Rectal smooth muscle tissue (tissue), 1 donor: ENCODE measurements at regions not wholly inside any gene's neighbourhood (a gene's known extent, or its start where the extent isn't known, plus 50 kb on each side); places are given as distances from the start of the nearest gene placed in this dataset.

ENCODE experiments used
- H3K27ac ChIP-seq: one replicate; pipeline ENCODE4 v1.7.0; 2013; ENCODE audit warnings: low read depth, low read length, inconsistent platforms
- H3K27me3 ChIP-seq: one replicate; pipeline ENCODE4 v1.7.0; 2013; ENCODE audit warnings: low read length; ENCODE audit not compliant: control insufficient read depth, insufficient read depth
- H3K36me3 ChIP-seq: one replicate; pipeline ENCODE4 v1.7.0; 2013; ENCODE audit warnings: low read length; ENCODE audit not compliant: control insufficient read depth, insufficient read depth
- H3K4me1 ChIP-seq: one replicate; pipeline ENCODE4 v1.7.0; 2013; ENCODE audit warnings: low read length; ENCODE audit not compliant: control insufficient read depth, insufficient read depth
- H3K4me3 ChIP-seq: one replicate; pipeline ENCODE4 v1.7.0; 2013; ENCODE audit warnings: low read length
- H3K9ac ChIP-seq: one replicate; pipeline ENCODE4 v1.7.0; 2013; ENCODE audit warnings: low read length

DNA sequence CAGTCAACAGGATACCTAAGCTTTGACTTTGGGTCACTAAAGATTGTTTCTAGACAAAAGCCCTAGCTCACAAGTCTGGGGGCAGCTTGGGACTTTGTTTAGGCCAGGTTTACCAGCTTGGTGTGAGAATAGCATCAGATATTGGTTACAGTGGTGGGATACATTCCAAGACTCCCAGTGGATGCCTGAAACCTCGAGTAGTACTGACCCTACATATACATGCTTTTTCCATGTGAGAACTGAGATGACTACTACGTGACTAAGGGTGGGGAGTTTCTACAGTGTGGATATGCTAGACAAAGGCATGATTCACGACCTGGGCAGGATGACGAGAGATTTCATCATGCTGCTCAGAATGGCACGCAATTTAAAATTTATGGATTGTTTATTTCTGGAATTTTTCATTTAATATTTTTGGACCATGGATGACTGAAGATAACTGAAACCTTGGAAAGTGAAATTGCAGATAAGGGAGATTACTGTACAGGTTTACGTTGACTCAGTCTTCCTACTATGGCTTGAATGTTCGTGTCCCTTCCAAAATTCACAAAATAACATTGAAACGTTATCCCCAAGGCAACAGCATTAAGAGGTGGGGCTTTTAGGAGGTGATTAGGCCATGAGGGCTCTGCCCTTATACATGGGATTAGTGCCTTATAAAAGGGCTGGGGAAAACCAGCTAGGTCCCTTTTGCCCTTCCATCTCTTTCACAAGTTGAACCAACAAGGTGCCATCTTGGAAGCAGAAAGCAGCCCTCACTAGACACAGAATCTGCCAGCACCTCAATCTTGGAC lies 50.2 kb upstream of the CTAGE1 start:
- peaks cover 20% of the 10 kb centered on the region for H3K4me1 ChIP-seq
- H3K27ac ChIP-seq = no peak overlapping the region
- no peak overlapping the region for H3K4me3 ChIP-seq
- no peaks in the 10 kb centered on the region for H3K36me3 ChIP-seq
- H3K27me3 ChIP-seq = no peaks in the 10 kb centered on the region
- no peak overlapping the region for H3K9ac ChIP-seq

DNA sequence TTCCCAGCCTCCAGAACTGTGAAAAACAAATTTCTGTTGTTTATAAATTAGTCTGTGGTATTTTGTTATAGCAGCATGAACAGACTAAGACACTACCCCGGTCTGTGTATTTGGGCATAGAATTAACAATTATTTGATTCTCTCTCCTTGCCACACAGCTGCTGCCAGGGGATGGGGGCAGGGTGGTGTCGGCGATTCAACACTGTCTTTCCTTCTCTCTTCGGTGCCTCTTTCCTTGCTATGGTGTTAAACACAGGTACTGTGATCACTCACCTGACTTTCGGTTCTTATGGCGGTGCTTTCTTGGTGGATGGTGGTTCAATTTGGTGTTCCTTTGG lies 50.8 kb upstream of the CTAGE1 start:
- Histone ChIP-seq H3K4me3 (no peak overlapping the region), H3K27ac (no peak overlapping the region)

GRCh38 chr18:22469061-22469734 lies 51.5 kb upstream of the CTAGE1 start:
- Histone ChIP-seq H3K27me3 (no peaks in the 10 kb centered on the region), H3K4me1 (peaks cover 20% of the 10 kb centered on the region), H3K27ac (no peak overlapping the region), H3K4me3 (no peak overlapping the region), H3K36me3 (no peaks in the 10 kb centered on the region), H3K9ac (no peak overlapping the region)

More for the DNA sequence above, 50.8 kb upstream of the CTAGE1 start:
- Histone ChIP-seq H3K4me1 (peaks cover 20% of the 10 kb centered on the region), H3K27me3 (no peaks in the 10 kb centered on the region), H3K36me3 (no peaks in the 10 kb centered on the region), H3K9ac (no peak overlapping the region)

DNA sequence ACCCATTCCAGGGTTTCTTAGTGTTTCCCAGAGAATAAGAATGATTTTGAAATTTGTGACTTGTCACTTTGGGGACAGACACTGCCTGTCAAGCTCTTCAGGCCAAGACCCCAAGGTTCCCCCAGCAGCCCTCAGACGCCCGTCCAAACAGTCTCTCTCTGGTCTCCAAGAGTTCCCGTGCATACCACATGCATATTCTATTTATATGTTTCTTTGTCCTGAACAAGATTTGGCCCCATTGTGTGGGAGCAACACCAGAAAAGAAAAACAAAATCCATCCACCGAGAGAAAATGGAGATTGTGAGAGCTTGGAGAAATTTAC lies 52.2 kb upstream of the CTAGE1 start:
- Histone ChIP-seq H3K9ac (no peak overlapping the region), H3K27me3 (no peaks in the 10 kb centered on the region), H3K36me3 (no peaks in the 10 kb centered on the region), H3K27ac (no peak overlapping the region), H3K4me1 (peaks cover 20% of the 10 kb centered on the region), H3K4me3 (no peak overlapping the region)

DNA sequence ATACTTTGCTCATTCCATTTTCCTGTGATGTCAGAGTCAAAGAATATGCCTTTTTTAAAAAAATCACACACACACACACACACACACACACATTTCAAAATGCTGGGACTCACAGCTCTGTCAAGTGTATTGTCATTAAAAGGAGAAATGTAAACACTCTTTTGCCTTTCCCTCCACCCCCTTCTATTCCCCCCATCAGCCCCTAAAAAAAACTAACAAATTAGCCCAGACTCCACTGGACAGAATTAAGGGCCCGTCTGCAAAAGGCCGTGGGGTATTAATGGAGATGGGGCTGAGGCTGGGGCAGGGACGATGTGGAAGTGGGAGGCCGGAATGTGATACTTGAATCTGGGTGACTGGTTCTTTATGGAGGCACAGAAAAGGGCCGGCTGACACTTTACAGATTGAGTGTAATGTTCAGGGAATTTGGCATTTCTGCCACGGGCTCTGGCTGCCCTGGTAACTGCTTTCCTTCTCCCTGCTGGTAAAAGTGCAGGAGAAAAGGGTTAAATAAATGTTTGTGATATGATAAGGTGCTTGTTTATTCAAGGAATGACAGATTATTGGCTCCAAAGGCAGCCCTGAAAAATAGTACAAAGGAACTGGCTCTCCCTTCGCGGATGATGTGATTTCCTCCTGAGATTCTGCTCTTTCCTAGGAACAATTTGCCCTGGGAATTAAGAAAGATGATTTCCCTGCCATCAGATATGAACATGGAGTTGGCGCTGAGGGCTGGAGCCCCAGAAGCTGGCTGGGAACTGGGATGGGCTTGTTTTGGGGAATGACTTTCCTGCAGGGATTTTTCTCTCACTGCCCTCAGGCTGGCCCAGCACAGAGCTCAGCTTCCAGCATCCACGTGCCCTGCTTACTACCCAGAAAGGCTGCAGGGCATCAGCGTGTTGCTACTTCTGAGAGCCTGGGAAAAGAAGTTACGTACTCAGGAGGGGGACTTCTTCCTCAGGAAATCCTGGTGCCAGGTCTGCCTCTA lies 52.8 kb upstream of the CTAGE1 start:
- Histone ChIP-seq H3K4me3 (no peak overlapping the region), H3K36me3 (no peaks in the 10 kb centered on the region), H3K4me1 (peaks cover 20% of the 10 kb centered on the region), H3K27ac (no peak overlapping the region), H3K27me3 (no peaks in the 10 kb centered on the region), H3K9ac (no peak overlapping the region)

GRCh38 chr18:22471546-22472131 lies 53.9 kb upstream of the CTAGE1 start:
- H3K4me3 ChIP-seq = no peak overlapping the region
- no peaks in the 10 kb centered on the region for H3K36me3 ChIP-seq
- no peaks in the 10 kb centered on the region for H3K27me3 ChIP-seq
- H3K9ac ChIP-seq = no peak overlapping the region
- H3K4me1 ChIP-seq = peaks cover 16% of the 10 kb centered on the region
- H3K27ac ChIP-seq = no peak overlapping the region

GRCh38 chr18:22473366-22473765 lies 55.7 kb upstream of the CTAGE1 start:
- Histone ChIP-seq H3K36me3 (no peaks in the 10 kb centered on the region), H3K27ac (no peak overlapping the region), H3K9ac (no peak overlapping the region), H3K4me1 (peaks cover 10% of the 10 kb centered on the region), H3K4me3 (no peak overlapping the region), H3K27me3 (no peaks in the 10 kb centered on the region)

- Histone ChIP-seq H3K27ac (no peak overlapping the region), H3K27me3 (no peaks in the 10 kb centered on the region), H3K4me3 (no peak overlapping the region), H3K9ac (no peak overlapping the region), H3K4me1 (peaks cover 7% of the 10 kb centered on the region), H3K36me3 (no peaks in the 10 kb centered on the region)
Measured at GRCh38 chr18:22475426-22476100, 57.8 kb upstream of the CTAGE1 start.

- Histone ChIP-seq H3K36me3 (no peaks in the 10 kb centered on the region), H3K9ac (no peak overlapping the region), H3K4me1 (no peaks in the 10 kb centered on the region), H3K27me3 (no peaks in the 10 kb centered on the region), H3K4me3 (no peak overlapping the region), H3K27ac (no peak overlapping the region)
Measured at GRCh38 chr18:22477222-22477621, 59.5 kb upstream of the CTAGE1 start.

- Histone ChIP-seq H3K27ac (no peak overlapping the region), H3K36me3 (no peaks in the 10 kb centered on the region), H3K27me3 (no peaks in the 10 kb centered on the region), H3K9ac (no peak overlapping the region), H3K4me1 (no peaks in the 10 kb centered on the region), H3K4me3 (no peak overlapping the region)
Measured at GRCh38 chr18:22482948-22483347, 65.2 kb upstream of the CTAGE1 start.

- H3K4me3 ChIP-seq = no peak overlapping the region
- H3K27me3 ChIP-seq = no peaks in the 10 kb centered on the region
- H3K4me1 ChIP-seq = no peaks in the 10 kb centered on the region
- H3K36me3 ChIP-seq = no peaks in the 10 kb centered on the region
- no peak overlapping the region for H3K9ac ChIP-seq
- H3K27ac ChIP-seq = no peak overlapping the region
Measured at GRCh38 chr18:22483407-22483806, 65.7 kb upstream of the CTAGE1 start.

- H3K27ac ChIP-seq = no peak overlapping the region
- H3K9ac ChIP-seq = no peak overlapping the region
- H3K27me3 ChIP-seq = no peaks in the 10 kb centered on the region
- no peaks in the 10 kb centered on the region for H3K36me3 ChIP-seq
- H3K4me1 ChIP-seq = no peaks in the 10 kb centered on the region
- H3K4me3 ChIP-seq = no peak overlapping the region
Measured at GRCh38 chr18:22484471-22484870, 66.8 kb upstream of the CTAGE1 start.
